GM21423 (cell line): ENCODE measurements at regions not wholly inside any gene's neighbourhood (a gene's known extent, or its start where the extent isn't known, plus 50 kb on each side); places are given as distances from the start of the nearest gene placed in this dataset.

ENCODE experiments used
- ATAC-seq: cut with Tn5 transposase; IDR thresholded peaks from one replicate; pipeline ENCODE4 v1.9.1; 2021; ENCODE audit warnings: mild to moderate bottlenecking, moderate library complexity; ENCODE audit not compliant: unreplicated experiment

DNA sequence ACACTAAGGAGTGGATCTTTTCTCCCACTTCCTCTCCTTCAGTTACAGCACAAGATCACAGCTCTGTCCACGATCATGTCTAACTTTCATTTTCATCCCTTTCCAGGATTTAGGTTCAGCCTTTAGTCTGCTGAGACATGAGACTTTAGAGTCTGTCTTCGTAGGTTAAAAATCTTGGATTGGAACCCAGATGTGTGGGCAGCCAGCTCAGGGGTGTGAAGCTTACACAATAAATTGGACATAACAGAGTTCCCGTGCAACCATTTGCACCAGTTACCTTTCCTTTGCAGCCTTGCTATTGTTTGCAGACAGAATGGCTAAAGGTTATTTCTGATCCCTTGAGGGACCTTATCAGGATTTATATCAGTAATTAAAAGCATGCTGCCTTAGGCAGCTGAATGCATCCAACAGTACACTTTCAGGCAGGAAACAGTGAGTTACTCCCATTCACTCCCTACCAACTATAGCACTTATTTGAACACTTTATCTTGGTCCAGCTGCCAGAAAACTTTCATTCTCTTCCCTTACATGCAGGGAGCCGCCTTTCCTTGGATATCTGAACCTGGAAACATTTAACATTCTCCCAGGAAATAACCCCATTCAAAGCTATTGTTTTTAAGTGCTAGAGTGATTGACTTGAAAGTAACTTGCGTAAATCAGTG is 87.3 kb downstream of the TMEM100 start:
- no peak for ATAC-seq

DNA sequence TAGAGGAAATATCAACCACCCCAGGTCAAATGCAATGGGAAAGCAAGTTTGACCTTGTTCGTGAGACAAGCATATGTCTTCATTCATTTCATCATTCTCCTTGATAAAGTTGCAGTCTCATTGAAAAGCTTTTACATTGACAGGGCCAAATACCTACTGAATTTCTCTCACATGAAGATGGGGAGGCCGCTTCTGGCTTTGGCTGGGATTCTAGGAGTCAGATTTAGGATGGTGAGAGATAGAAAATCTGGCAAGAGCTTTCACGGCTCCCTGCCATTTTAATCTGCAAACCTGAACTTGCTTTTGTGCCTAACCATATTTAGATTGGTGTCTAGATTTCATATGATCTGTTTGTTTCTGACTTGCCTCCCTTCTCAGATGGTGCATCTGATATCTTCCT is 88.0 kb downstream of the TMEM100 start:
- ATAC-seq, result no peak

DNA sequence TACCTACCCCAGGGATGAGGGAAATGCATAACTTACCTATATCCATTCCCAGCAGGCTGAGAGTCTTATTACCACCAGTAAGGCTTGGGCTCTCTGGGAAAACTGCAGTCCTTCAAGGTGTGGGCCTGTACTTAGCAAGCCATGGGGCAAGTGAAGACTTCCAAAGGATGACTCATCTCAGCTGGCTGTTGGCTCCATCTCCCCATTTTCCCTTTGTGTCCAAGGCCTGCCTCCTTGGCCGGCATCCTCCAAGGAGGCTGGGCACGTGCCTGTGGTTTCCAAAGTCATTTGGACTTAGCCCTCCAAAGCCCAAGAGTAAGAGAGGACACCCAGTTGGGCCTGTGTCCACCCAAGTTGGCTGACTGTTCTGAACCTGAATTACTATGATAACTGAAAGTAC is 89.8 kb downstream of the TMEM100 start:
- ATAC-seq, result no peak

DNA sequence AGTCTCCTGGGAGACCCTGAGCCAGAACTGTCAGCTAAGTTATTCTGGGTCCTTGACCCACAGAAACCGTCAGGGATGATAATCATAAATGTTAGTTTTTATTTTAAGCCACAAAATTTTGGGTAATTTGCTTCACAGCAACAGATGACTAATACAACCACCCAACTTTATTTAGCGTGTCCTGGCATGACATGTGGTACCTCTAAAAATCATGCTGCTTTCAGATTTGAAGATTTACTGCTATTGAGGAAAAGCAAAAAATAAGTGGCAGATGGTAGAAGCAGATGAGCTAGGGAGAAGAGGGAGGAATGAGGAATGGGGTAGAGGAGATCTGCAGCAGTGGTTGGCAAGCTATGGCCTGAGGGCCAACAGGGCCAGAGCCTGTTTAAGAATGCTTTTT is 90.4 kb downstream of the TMEM100 start:
- no peak for ATAC-seq

DNA sequence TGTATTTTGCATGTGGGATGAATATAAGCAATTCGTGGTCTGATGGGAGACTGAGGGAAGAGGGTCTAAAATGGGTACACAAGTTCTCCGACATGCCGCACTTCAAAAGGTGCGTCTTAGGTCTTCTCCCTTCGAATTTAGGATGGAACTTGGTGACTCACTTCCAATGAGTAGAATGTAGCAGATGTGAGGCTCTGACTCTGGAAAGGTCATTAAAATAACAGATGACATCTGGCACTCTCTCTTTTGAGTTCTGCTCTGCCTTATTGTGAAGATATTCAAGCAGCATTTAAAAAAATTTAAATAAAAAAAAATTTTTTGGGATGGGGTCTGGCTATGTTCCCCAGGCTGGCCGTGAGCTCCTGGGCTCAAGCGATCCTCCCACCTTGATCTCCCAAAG is 92.7 kb downstream of the TMEM100 start:
- no peak for ATAC-seq

DNA sequence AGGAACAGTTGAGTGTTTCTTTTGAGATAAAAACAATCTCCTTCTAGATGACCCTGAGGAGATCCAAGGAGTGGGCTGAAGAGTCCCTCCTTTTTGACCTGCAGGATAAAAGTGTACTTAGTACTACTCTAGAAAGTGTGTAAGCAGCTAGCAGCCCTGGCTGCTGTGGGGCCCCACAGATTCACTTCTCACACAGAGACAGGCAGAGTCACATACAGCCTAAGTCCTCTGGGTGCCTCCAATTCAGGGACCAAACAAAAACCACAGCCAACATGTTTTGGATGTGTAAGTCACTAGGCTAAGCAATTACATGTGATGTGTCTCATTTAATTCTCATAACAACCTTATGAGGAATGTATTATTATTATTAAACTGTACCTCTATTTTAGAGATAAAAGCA is 97.1 kb downstream of the TMEM100 start:
- peak; percentile 57 for ATAC-seq

DNA sequence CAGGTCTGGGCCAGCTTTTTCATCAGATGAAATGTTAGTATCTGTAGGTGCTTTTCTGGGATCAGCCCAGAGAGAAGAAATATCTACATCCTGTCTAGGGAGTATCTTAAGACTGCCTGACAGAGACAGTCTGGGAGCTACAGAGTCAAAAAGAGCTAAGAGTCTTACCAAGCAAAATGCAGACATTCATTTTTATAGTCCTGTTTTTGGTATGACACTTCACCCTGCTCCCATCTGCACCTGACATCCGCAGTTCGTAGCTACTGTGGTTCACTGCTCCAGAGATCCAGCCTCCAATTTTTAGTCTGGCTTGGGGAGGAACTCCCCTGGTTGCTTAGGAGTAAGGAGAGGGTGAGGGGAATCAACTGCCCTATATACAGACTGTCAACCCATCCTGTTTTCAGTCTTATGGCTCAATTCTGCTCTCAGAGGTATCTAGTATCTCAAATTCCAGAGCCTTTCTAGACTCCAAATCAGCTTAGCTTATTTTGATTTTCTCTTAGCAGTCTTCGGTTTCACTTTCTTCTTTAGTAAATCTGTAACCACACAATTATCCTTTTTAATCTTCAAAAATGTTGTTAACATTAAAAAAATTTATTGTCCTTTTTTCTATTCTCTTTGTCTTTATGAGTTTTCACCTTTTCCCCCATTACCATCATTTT is 97.8 kb downstream of the TMEM100 start:
- ATAC-seq, result peak; percentile 48

DNA sequence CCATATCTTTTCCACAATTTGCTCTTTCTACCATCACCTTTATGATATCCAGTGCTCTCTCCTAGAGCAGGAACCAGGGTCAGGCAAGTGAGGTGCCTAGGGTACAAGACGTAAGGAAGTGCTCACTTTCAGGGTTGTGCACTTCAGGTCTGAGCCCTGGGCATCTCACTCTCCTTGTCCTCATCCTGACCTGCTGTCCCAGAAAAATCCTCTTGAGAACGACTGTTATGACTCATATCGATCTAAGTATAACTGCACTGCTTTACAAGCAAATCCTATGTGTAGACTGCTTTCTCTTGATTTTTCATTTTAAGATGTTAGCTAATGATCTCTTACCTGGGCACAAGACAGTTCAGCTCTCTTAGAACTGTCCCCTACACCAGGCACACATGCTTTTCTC is 100.1 kb downstream of the TMEM100 start:
- no peak for ATAC-seq

DNA sequence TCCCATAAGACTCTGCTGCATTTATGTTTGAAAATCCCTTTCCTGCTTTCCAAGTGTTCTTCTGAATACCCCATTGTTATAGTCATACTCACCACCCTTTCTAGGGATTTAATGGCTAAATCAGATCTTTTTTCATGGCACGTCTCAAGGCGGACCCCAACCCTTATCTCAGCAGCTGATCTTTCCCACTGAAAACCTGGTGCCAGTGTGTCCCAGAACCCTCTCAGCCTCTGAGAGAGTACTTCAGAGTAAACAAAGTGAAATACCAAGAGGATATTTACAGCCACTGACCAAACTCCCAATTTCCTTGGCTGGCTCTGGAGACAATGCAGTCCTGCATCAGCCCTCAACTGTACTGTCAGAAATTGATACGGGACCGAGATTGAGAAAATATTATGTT is 101.7 kb downstream of the TMEM100 start:
- no peak for ATAC-seq

DNA sequence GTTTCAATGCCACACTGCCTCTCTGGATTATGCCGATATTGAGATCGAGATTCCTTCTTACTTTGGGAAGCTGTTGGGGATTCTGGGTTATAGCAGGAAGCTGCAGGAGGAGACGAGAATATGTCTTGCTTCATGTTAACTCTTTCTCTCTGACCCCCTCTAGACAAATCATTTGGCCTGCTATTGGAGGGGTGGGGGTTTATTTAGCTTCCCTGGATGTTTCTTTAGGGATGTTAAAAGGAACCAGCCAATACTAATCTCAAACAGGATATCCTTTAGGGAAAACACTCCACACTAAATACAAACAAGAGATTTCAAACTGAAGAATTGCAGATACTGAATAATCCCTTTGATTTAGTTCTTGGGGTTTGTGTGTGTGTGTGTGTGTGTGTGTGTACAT is 102.6 kb downstream of the TMEM100 start:
- ATAC-seq, result no peak

DNA sequence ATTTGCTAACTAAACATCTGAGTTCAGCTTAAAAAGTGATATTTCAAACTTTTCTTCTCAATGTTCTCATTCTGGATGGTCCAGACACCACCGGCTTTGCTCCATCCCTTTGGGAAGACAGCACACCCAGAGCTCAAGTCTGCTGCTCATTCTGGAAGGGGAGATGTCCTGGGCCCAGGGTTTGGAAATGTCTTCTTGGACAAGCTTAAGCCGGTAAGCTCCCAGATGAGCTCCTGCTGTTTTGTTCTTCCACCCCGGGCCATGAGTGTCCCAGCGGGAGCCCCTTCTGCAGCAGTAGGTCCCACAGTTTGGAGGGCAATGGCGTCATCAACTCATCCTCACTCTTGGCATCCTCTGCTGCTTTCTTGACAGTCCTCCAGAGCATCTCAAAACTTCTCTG is 105.2 kb downstream of the TMEM100 start:
- ATAC-seq, result no peak

DNA sequence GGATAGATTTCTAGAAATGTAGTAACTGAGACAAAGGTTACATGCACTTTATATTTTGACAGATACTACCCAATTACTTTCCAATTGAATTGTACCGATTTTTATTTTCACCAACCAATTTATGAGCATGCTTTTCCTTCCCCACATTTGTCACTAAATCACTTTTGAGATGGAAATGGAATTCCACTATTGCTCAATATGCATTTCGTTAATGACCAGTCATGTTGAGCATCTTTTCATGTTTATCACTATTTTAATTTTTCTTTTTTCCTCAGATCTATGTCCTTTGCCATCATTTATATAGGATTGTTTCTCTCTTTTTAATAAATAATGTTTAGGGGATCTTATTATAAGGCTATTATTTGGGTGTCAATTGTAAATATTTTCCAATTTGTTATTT is 102.8 kb upstream of the SMIM36 start:
- no peak for ATAC-seq

DNA sequence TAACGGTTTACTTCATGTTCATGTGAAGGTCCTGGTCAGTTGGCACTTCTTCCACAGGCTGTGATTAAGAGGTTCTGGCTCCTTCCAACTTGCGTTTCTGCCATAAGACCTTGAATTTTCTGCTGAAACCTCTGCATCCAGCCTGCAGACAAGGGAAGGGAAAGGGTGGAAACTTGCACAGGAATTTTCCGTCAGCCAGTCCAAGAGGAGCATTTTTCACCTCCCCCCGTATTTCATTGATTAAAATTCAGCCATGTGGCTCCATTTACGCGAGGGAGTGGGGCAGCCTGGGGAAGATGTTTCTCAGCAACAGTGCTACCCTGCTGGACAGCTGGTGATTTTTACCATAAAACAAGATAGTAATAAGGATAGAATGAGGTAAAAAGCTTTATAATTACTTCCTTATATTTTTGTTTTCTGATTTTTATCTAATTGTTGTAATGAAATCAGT is 101.5 kb upstream of the SMIM36 start:
- ATAC-seq, result no peak

DNA sequence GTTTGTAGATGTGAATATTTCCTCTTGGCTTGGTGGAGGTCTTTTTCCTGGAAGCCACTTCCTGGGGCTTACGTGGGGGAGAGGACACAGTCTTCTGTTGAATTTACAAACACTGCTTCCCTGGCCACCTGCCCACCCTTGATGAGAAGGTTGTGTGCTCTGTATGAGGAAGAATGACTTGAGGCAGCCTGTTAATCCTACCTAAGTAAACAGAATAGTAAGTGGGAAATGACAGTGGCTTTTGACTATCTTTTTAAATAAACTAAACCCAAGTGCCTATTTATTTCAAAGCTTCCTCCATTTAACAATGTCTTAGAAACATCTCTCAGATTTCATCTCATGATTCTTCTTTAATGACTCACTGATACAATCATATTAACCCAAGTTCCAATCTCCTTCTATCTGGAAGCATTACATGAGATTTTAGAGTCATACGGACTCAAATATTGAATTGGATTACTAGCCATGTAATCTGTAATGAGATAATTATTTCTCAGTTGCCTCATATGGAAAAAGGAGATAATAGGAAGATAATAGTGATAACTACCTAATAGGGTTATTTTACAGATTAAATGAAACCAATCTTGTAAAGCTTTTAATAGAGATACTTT is 96.6 kb upstream of the SMIM36 start:
- ATAC-seq, result no peak

DNA sequence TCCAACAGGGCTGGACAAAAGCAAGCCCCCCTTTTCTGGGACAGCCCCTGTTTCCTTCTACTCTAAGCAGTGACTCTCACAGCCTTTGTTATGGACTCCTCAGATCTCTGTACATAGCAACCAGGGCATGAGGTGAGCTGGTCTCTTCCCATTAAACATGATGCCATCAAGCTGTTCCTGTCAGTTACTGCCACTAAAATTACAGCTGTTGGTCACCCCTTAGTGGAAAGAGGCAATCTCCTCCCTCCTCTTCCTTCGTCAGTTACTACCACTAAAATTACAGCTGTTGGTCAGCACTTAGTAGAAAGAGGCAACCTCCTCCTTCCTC is 95.2 kb upstream of the SMIM36 start:
- no peak for ATAC-seq

DNA sequence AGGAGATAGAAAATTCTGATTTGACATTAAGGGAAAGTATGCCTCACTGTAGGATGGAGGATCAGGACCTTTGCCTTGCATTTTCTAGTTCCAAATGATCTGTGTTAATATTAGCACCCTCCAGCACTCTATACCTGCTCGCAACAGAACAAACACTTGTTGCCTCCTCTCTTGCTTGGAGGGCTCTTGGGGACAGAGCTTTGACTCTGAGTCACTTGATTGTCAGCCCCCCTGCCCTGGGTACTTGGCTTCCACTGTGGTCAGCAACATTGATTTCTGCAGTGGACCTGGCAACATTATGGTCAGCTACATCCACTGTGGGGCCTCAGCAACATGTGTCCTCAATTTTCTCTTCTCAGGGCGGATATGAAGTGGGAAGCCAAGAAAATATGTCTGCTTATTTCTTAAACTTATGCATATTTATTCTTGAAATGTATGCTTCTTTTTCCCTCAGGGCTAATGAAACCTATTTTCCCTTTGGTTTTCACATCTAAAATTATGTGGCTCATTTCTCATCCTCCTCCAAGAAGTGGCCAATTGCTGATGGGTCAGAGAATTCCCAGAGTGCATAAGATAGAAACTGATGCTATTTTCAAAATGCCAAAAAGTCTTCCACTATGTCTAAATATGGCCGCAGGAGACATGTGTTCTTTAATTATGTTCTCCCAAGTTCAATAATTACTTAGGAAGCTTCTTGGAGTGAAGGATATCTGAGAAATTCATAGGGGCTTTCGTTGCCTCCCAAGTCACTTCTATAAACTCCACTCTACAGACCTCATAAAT is 94.6 kb upstream of the SMIM36 start:
- no peak for ATAC-seq

DNA sequence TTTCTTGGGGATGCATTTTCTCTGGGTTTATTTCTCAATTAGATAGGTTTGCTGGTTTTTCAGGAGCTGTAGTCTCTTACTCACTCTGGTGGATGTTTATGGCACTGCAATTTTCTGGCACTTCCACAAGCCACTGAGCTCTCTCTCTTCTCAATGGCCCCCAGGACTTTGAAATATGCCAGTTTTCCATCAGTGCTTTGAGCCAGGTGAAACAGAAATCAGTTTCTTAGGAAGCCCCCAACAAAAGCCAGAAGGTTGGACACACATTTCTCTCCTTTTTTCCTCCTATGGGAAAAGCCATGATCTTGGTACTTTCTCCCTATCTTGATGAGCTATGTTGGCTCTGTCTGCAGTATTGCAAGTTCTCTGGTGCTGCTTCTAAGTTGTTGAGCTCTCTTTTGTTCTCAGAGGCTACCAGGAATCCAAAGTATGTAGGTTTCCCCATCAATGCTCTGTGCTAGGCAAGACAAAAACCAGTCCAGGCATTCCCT is 90.7 kb upstream of the SMIM36 start:
- ATAC-seq, result peak; percentile 58

DNA sequence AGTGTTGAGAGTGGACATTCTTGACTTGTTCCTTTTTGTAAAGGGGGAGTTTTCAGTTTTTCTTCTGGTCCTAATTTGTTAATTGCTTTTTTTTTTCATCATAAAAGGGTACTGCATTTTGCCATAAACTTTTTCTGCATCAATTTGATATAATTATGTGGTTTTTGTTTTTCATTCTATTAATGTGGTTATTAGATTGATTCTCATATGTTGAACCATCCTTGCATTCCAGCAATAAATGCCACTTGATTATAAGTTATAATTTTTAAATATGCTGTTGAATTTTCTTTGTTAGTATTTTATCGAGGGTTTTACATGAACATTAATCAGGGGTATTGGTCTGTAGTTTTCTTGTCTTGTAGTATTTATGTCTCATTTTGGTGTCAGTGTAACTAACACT is 87.2 kb upstream of the SMIM36 start:
- ATAC-seq, result no peak

DNA sequence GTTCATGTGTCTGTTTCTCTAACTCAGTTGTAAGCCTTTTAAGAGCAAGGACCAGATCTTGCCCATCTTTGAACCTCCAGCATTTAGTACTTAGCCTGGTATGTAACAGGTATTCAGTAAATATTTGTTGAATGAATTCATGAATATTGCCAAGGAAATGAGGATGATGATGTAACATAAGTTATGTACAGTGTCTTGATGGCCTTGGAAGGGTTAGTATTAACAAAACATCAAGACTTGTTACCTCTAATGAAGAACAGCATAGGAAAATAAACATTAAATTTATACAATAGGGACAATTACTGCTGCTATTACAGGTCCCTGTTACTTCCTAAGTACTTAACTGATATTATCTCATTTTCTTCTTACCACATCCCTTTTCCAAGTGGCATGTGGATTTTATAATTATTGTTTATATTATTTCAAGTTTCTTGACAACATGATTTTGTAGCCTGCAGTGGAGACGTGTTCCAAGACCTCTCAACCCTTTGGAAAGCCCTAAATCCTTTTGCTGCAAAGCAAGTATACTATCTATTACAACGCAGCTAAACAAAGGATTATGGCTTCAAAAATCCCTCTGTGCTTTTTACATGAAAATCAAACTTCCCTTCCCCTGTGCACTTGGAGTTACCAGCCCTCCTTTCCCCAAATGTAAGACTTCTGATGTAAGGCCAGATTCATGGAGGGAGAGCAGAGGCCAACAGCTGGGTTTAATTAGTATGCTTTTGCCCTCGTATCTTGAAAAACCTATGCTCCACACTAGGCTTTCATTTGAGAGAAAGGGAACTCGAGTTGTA is 77.4 kb upstream of the SMIM36 start:
- ATAC-seq, result no peak

DNA sequence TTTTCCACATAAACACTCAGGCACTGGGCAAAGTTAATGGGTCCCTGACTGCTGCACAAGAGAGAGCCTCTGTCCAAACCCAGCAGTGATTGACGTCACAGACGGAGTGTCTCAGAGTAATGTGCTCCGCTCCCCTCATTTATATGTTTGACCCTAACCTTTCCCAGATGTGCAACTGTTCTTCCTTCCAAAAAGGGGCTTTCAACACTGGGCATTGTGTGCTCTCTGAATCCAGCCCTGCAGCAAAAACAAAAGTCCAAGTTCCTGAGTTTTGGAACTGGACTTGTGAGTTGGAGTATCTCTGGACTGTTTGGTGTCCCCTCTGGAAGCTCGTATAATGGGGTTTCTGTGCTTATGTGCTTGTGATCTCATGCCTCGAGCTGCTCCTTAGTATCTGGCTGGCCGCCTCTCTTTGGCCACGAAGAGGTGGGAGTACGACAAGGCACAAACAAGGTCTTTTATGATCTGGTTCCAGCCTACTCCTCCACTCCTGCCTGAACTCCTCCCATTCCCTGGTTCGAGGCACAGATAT is 76.4 kb upstream of the SMIM36 start:
- ATAC-seq, result no peak

DNA sequence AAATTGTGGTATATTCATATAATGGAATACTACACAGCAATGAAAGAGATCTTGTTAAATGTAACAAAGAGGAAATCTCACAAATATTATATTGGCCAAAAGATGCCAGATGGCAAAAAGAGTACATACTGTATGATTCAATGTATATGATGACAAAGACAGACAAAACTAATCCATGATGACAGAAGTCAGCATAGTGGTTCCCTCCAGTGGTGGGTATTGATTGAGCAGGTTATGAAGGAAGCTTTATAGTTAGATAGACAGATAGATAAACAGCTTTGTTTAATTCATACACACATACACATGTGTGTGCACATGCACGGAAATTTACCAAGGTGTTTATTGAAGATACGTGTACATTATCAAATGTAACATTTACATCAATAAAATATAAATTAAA is 74.4 kb upstream of the SMIM36 start:
- no peak for ATAC-seq
